T1000 (cell line): ENCODE measurements at regions not wholly inside any gene's neighbourhood (a gene's known extent, or its start where the extent isn't known, plus 50 kb on each side); places are given as distances from the start of the nearest gene placed in this dataset.
"Not testable (repeated sequence)": the region's sequence is repeated elsewhere in the genome, so short reads cannot be mapped to it uniquely, and the experiment has no call there.

Experiments used
- DNase-seq: peaks from one replicate; lab custom pipeline; 2025; ENCODE audit warnings: mixed read lengths; lab: John Stamatoyannopoulos, UW

GRCh38 chr11:33554219-33554618 is 146.4 kb downstream of the C11orf91 start:
- no peak for DNase-seq

- DNase-seq = no peak
Observed at GRCh38 chr11:33553486-33553885, 147.1 kb downstream of the C11orf91 start.

- no peak for DNase-seq
Observed at GRCh38 chr11:33552756-33553155, 147.9 kb downstream of the C11orf91 start.

- DNase-seq = no peak
Observed at GRCh38 chr11:33551051-33551450, 149.6 kb downstream of the C11orf91 start.

- no peak for DNase-seq
Observed at GRCh38 chr11:33549483-33549882, 151.1 kb downstream of the C11orf91 start.

- no peak for DNase-seq
Observed at GRCh38 chr11:33545931-33546330, 154.7 kb downstream of the C11orf91 start.

GRCh38 chr11:33544593-33545373 is 155.8 kb downstream of the C11orf91 start:
- DNase-seq = no peak

- no peak for DNase-seq
Observed at GRCh38 chr11:33543823-33544222, 156.8 kb downstream of the C11orf91 start.

GRCh38 chr11:33542921-33543320 is 157.7 kb downstream of the C11orf91 start:
- no peak for DNase-seq

GRCh38 chr11:33540946-33541915 is 159.4 kb downstream of the C11orf91 start:
- DNase-seq = no peak

GRCh38 chr11:33540427-33540826 is 160.2 kb downstream of the C11orf91 start:
- no peak for DNase-seq

- DNase-seq = no peak
Observed at GRCh38 chr11:33539751-33540150, 160.9 kb downstream of the C11orf91 start.

- no peak for DNase-seq
Observed at GRCh38 chr11:33538726-33539125, 161.9 kb downstream of the C11orf91 start.

- DNase-seq = no peak
Observed at GRCh38 chr11:33536178-33536577, 164.4 kb downstream of the C11orf91 start.

- DNase-seq = no peak
Observed at GRCh38 chr11:33534575-33534974, 166.1 kb downstream of the C11orf91 start.

- DNase-seq = no peak
Observed at GRCh38 chr11:33533386-33534052, 167.1 kb downstream of the C11orf91 start.

- DNase-seq = no peak
Observed at GRCh38 chr11:33532720-33533385, 167.8 kb downstream of the C11orf91 start.

GRCh38 chr11:33532257-33532656 is 168.4 kb downstream of the C11orf91 start:
- no peak for DNase-seq

- peak; percentile 16 for DNase-seq
Observed at GRCh38 chr11:33531743-33532181, 168.9 kb downstream of the C11orf91 start.

- DNase-seq = no peak
Observed at GRCh38 chr11:33530815-33531214, 169.8 kb downstream of the C11orf91 start.

GRCh38 chr11:33529461-33529860 is 171.2 kb downstream of the C11orf91 start:
- no peak for DNase-seq

- not testable (repeated sequence) for DNase-seq
Observed at GRCh38 chr11:33527738-33528137, 172.9 kb downstream of the C11orf91 start.
